ENCODE measurements at regions not wholly inside any gene's neighbourhood (a gene's known extent, or its start where the extent isn't known, plus 50 kb on each side); places are given as distances from the start of the nearest gene placed in this dataset.

DNA sequence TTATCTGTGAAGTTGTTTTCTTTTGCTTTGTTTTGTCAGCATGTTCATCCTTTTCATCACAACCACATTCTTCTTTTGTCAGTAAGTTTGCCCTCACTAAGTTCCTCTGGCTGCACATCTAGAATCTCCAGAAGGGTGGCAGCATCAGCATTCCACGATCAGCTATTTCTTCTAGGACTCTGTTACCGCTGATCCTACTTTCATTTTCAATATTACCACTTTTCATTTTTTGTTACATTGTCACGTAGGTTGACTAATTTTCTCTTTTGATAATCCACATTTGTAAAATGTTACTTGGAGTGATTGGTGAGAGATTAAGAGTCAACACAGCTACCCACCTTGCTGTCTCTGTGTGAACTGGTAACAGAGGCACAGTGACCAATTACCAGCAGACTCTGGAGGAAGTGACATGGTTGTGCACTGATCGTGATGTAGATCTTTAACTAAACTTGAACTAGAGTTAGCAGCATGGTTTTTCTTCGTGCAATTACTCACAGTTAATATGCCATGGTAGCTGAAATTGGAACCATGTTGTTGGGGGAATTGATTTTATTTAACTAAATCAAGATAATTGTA is 307.9 kb upstream of the SLC35B3 start:
- no peak for TF ChIP-seq POLR2A (IDR thresholded peaks at IDR 0.05)
- TF ChIP-seq, protein P1, sequence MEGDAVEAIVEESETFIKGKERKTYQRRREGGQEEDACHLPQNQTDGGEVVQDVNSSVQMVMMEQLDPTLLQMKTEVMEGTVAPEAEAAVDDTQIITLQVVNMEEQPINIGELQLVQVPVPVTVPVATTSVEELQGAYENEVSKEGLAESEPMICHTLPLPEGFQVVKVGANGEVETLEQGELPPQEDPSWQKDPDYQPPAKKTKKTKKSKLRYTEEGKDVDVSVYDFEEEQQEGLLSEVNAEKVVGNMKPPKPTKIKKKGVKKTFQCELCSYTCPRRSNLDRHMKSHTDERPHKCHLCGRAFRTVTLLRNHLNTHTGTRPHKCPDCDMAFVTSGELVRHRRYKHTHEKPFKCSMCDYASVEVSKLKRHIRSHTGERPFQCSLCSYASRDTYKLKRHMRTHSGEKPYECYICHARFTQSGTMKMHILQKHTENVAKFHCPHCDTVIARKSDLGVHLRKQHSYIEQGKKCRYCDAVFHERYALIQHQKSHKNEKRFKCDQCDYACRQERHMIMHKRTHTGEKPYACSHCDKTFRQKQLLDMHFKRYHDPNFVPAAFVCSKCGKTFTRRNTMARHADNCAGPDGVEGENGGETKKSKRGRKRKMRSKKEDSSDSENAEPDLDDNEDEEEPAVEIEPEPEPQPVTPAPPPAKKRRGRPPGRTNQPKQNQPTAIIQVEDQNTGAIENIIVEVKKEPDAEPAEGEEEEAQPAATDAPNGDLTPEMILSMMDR (IDR thresholded peaks at IDR 0.05) = no peak

All from uterus (tissue), 2 donors.